HEK293 (cell line): ENCODE measurements at regions not wholly inside any gene's neighbourhood (a gene's known extent, or its start where the extent isn't known, plus 50 kb on each side); places are given as distances from the start of the nearest gene placed in this dataset.
"Not testable (repeated sequence)": the region's sequence is repeated elsewhere in the genome, so short reads cannot be mapped to it uniquely, and the experiment has no call there.

ENCODE experiments used
- CTCF ChIA-PET: fragments of 350-600 bp; formaldehyde crosslinking; extraction: SDS; loops from one replicate; lab custom pipeline; 2021; ENCODE audit warnings: antibody characterized with exemption; lab: Yijun Ruan, JAX
- POLR2A ChIA-PET: fragments of 300-600 bp; formaldehyde crosslinking; extraction: SDS; loops from one replicate; lab custom pipeline; 2020; ENCODE audit warnings: antibody characterized with exemption, inconsistent platforms; lab: Yijun Ruan, JAX
- H3K27ac ChIP-seq: fragments of 200-500 bp; sonication (Bioruptor generic); 2 replicates; pipeline ENCODE4 v1.5.1; 2014; ENCODE audit warnings: low read depth, low read length, control low read depth, inconsistent platforms; ENCODE audit errors: extremely low read depth
- H3K36me3 ChIP-seq, 2 experiments: fragments of 200-500 bp in 1 of 2; sonication (Bioruptor generic) in 1 of 2; 1 replicate in 1 of 2; 2 replicates in 1 of 2; pipeline ENCODE4 v1.5.1; 2014 to 2017; ENCODE audit warnings: inconsistent platforms in 2 of 2, low read length in 2 of 2; ENCODE audit not compliant: control insufficient read depth in 2 of 2, insufficient read depth in 1 of 2
- H3K4me1 ChIP-seq: fragments of 200-500 bp; sonication (Bioruptor generic); 2 replicates; pipeline ENCODE4 v1.5.1; 2014; ENCODE audit warnings: mild to moderate bottlenecking, low read length, inconsistent platforms; ENCODE audit not compliant: control insufficient read depth, insufficient read depth
- H3K4me3 ChIP-seq: 2 replicates; pipeline ENCODE4 v1.5.1; 2011; ENCODE audit warnings: low read depth, mild to moderate bottlenecking, control low read depth, low read length, moderate library complexity
- H3K9me3 ChIP-seq: fragments of 200-500 bp; sonication (Bioruptor generic); 2 replicates; pipeline ENCODE4 v1.5.1; 2014; ENCODE audit warnings: low read depth, low read length, inconsistent platforms; ENCODE audit not compliant: control insufficient read depth, insufficient read depth
- BCL11B ChIP-seq: fragments of 450-650 bp; formaldehyde crosslinking; IDR thresholded peaks from 2 replicates; pipeline ENCODE4 v1.5.1; 2016; ENCODE audit warnings: low read depth, missing biosample characterization, missing genetic modification characterization
- KLF1 ChIP-seq: fragments of 450-650 bp; formaldehyde crosslinking; IDR thresholded peaks from 2 replicates; pipeline ENCODE4 v1.5.1; 2016; ENCODE audit warnings: missing biosample characterization, missing genetic modification characterization
- ZBTB20 ChIP-seq: fragments of 450-650 bp; formaldehyde crosslinking; IDR thresholded peaks from 2 replicates; pipeline ENCODE4 v1.5.1; 2016; ENCODE audit warnings: missing biosample characterization, missing genetic modification characterization
- ZNF140 ChIP-seq: fragments of 450-650 bp; formaldehyde crosslinking; IDR thresholded peaks from 2 replicates; pipeline ENCODE4 v1.5.1; 2016; ENCODE audit warnings: missing biosample characterization, missing genetic modification characterization
- ZNF175 ChIP-seq: fragments of 450-650 bp; formaldehyde crosslinking; IDR thresholded peaks from 2 replicates; pipeline ENCODE4 v1.5.1; 2016; ENCODE audit warnings: missing biosample characterization, missing genetic modification characterization
- ZNF394 ChIP-seq: fragments of 450-650 bp; formaldehyde crosslinking; IDR thresholded peaks from 2 replicates; pipeline ENCODE4 v1.5.1; 2016; ENCODE audit warnings: missing biosample characterization, missing genetic modification characterization, mild to moderate bottlenecking, moderate library complexity, borderline replicate concordance
- ZNF426 ChIP-seq: fragments of 450-650 bp; formaldehyde crosslinking; IDR thresholded peaks from 2 replicates; pipeline ENCODE4 v1.5.1; 2017; ENCODE audit warnings: missing biosample characterization, missing genetic modification characterization, mild to moderate bottlenecking, inconsistent platforms, moderate library complexity
- ZNF555 ChIP-seq: fragments of 450-650 bp; formaldehyde crosslinking; conservative IDR thresholded peaks from 2 replicates; pipeline ENCODE4 v1.5.1; 2017; ENCODE audit warnings: missing biosample characterization, mild to moderate bottlenecking, missing genetic modification characterization, inconsistent platforms
- ZNF600 ChIP-seq: fragments of 450-650 bp; formaldehyde crosslinking; IDR thresholded peaks from 2 replicates; pipeline ENCODE4 v1.5.1; 2016; ENCODE audit warnings: missing biosample characterization, missing genetic modification characterization
- ZNF623 ChIP-seq: fragments of 450-650 bp; formaldehyde crosslinking; IDR thresholded peaks from 2 replicates; pipeline ENCODE4 v1.5.1; 2016; ENCODE audit warnings: missing biosample characterization, missing genetic modification characterization
- ZNF654 ChIP-seq: fragments of 450-650 bp; formaldehyde crosslinking; IDR thresholded peaks from 2 replicates; pipeline ENCODE4 v1.5.1; 2016; ENCODE audit warnings: low read depth, missing biosample characterization, missing genetic modification characterization
- ZNF701 ChIP-seq: fragments of 450-650 bp; formaldehyde crosslinking; IDR thresholded peaks from 2 replicates; pipeline ENCODE4 v1.5.1; 2016; ENCODE audit warnings: missing biosample characterization, missing genetic modification characterization
- ZNF76 ChIP-seq: fragments of 450-650 bp; formaldehyde crosslinking; IDR thresholded peaks from 2 replicates; pipeline ENCODE4; 2016; ENCODE audit warnings: low read depth, missing biosample characterization, missing genetic modification characterization, borderline replicate concordance
- TF ChIP-seq, protein P1 (sequence below): fragments of 450-650 bp; formaldehyde crosslinking; IDR thresholded peaks from 2 replicates; pipeline ENCODE4 v1.5.1; 2016; ENCODE audit warnings: missing biosample characterization, missing genetic modification characterization, borderline replicate concordance
- TF ChIP-seq, protein P2 (sequence below): fragments of 450-650 bp; formaldehyde crosslinking; conservative IDR thresholded peaks from 2 replicates; pipeline ENCODE4 v1.5.1; 2016; ENCODE audit warnings: low read depth, missing biosample characterization, missing genetic modification characterization
- TF ChIP-seq, protein P3 (sequence below): fragments of 450-650 bp; formaldehyde crosslinking; IDR thresholded peaks from 2 replicates; pipeline ENCODE4 v1.5.1; 2016; ENCODE audit warnings: missing biosample characterization, missing genetic modification characterization, low read depth

DNA sequence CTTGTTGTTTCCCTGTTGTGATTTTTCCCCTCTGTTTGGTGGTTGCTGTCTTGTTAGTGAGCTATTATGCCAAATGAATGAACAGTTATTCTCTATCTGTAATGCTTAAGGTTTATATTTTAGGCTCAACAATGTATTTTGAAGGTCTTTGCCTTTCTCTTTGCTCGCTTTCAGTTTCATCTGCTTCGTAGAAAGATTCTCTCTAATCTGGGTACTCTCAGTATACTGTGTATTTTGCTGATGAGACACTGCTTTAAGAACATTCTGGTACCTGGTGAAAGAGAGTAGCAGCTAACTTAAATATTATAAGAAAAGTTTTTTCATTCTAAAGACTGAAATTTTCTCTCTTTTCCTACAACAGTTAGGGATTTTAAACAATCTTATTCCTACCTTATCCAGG is 1274.7 kb upstream of the PABPC4L start (continued):
- TF ChIP-seq ZNF175 (tag by site-specific recombination) (no peak), BCL11B (no peak), ZNF701 (tag by site-specific recombination) (no peak), ZNF76 (no peak)
- TF ChIP-seq, protein P1, sequence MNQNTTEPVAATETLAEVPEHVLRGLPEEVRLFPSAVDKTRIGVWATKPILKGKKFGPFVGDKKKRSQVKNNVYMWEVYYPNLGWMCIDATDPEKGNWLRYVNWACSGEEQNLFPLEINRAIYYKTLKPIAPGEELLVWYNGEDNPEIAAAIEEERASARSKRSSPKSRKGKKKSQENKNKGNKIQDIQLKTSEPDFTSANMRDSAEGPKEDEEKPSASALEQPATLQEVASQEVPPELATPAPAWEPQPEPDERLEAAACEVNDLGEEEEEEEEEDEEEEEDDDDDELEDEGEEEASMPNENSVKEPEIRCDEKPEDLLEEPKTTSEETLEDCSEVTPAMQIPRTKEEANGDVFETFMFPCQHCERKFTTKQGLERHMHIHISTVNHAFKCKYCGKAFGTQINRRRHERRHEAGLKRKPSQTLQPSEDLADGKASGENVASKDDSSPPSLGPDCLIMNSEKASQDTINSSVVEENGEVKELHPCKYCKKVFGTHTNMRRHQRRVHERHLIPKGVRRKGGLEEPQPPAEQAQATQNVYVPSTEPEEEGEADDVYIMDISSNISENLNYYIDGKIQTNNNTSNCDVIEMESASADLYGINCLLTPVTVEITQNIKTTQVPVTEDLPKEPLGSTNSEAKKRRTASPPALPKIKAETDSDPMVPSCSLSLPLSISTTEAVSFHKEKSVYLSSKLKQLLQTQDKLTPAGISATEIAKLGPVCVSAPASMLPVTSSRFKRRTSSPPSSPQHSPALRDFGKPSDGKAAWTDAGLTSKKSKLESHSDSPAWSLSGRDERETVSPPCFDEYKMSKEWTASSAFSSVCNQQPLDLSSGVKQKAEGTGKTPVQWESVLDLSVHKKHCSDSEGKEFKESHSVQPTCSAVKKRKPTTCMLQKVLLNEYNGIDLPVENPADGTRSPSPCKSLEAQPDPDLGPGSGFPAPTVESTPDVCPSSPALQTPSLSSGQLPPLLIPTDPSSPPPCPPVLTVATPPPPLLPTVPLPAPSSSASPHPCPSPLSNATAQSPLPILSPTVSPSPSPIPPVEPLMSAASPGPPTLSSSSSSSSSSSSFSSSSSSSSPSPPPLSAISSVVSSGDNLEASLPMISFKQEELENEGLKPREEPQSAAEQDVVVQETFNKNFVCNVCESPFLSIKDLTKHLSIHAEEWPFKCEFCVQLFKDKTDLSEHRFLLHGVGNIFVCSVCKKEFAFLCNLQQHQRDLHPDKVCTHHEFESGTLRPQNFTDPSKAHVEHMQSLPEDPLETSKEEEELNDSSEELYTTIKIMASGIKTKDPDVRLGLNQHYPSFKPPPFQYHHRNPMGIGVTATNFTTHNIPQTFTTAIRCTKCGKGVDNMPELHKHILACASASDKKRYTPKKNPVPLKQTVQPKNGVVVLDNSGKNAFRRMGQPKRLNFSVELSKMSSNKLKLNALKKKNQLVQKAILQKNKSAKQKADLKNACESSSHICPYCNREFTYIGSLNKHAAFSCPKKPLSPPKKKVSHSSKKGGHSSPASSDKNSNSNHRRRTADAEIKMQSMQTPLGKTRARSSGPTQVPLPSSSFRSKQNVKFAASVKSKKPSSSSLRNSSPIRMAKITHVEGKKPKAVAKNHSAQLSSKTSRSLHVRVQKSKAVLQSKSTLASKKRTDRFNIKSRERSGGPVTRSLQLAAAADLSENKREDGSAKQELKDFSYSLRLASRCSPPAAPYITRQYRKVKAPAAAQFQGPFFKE = no peak

DNA sequence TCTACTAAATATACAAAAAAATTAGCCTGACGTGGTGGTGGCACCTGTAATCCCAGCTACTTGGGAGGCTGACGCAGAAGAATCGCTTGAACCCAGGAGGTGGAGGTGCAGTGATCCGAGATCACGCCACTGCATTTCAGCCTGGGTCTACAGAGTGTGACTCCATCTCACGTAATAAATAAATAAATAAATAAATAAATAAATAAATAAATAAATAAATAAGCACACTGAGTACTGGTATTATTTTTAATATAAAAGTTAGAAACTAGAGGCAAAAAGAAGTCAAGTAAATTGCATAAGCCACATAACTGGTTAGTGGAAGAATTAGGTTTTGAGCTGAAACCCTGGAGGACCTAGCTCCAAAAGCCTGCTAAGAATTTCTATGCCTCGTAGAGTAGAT is 1262.7 kb upstream of the PABPC4L start:
- no peaks in the 10 kb centered on the region for H3K4me1 ChIP-seq
- H3K4me3 ChIP-seq = no peak overlapping the region
- TF ChIP-seq, protein P2, sequence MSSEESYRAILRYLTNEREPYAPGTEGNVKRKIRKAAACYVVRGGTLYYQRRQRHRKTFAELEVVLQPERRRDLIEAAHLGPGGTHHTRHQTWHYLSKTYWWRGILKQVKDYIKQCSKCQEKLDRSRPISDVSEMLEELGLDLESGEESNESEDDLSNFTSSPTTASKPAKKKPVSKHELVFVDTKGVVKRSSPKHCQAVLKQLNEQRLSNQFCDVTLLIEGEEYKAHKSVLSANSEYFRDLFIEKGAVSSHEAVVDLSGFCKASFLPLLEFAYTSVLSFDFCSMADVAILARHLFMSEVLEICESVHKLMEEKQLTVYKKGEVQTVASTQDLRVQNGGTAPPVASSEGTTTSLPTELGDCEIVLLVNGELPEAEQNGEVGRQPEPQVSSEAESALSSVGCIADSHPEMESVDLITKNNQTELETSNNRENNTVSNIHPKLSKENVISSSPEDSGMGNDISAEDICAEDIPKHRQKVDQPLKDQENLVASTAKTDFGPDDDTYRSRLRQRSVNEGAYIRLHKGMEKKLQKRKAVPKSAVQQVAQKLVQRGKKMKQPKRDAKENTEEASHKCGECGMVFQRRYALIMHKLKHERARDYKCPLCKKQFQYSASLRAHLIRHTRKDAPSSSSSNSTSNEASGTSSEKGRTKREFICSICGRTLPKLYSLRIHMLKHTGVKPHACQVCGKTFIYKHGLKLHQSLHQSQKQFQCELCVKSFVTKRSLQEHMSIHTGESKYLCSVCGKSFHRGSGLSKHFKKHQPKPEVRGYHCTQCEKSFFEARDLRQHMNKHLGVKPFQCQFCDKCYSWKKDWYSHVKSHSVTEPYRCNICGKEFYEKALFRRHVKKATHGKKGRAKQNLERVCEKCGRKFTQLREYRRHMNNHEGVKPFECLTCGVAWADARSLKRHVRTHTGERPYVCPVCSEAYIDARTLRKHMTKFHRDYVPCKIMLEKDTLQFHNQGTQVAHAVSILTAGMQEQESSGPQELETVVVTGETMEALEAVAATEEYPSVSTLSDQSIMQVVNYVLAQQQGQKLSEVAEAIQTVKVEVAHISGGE = peak; percentile 54; the same call in 1 of the 2 replicates
- no peak for TF ChIP-seq ZNF600
- peak; percentile 50; the same call in 1 of the 2 replicates for TF ChIP-seq ZNF394
- TF ChIP-seq ZNF654 (tag by site-specific recombination) = peak; percentile 14; the same call in 1 of the 2 replicates
- TF ChIP-seq ZNF623 (tag by site-specific recombination) = peak; percentile 41; the same call in 1 of the 2 replicates
- no peak for TF ChIP-seq KLF1 (tag by site-specific recombination)
- TF ChIP-seq ZNF555 (tag by site-specific recombination) = peak; percentile 38
- TF ChIP-seq ZNF426 = peak; percentile 52
- no peak for TF ChIP-seq ZBTB20 (tag by site-specific recombination)
- peak; percentile 59; the same call in 1 of the 2 replicates for TF ChIP-seq ZNF140 (tag by site-specific recombination)
- TF ChIP-seq, protein P3, sequence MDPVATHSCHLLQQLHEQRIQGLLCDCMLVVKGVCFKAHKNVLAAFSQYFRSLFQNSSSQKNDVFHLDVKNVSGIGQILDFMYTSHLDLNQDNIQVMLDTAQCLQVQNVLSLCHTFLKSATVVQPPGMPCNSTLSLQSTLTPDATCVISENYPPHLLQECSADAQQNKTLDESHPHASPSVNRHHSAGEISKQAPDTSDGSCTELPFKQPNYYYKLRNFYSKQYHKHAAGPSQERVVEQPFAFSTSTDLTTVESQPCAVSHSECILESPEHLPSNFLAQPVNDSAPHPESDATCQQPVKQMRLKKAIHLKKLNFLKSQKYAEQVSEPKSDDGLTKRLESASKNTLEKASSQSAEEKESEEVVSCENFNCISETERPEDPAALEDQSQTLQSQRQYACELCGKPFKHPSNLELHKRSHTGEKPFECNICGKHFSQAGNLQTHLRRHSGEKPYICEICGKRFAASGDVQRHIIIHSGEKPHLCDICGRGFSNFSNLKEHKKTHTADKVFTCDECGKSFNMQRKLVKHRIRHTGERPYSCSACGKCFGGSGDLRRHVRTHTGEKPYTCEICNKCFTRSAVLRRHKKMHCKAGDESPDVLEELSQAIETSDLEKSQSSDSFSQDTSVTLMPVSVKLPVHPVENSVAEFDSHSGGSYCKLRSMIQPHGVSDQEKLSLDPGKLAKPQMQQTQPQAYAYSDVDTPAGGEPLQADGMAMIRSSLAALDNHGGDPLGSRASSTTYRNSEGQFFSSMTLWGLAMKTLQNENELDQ (tag by site-specific recombination) = no peak
- no peaks in the 10 kb centered on the region for H3K9me3 ChIP-seq
- POLR2A ChIA-PET = no interaction called here
- H3K27ac ChIP-seq = no peak overlapping the region
- no peaks in the 10 kb centered on the region for H3K36me3 ChIP-seq
- CTCF ChIA-PET = no interaction called here

DNA sequence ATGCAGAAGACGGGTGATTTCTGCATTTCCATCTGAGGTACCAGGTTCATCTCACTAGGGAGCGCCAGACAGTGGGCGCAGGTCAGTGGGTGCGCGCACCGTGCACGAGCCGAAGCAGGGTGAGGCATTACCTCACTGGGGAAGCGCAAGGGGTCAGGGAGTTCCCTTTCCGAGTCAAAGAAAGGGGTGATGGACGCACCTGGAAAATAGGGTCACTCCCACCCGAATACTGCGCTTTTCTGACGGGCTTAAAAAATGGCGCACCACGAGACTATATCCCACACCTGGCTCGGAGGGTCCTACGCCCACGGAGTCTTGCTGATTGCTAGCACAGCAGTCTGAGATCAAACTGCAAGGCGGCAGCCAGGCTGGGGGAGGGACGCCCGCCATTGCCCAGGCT is 1246.0 kb upstream of the PABPC4L start:
- H3K9me3 ChIP-seq, H3K4me3 ChIP-seq, H3K27ac ChIP-seq, H3K36me3 ChIP-seq, H3K4me1 ChIP-seq, POLR2A ChIA-PET, CTCF ChIA-PET: not testable (repeated sequence)
